H1 (cell line): ENCODE measurements at regions not wholly inside any gene's neighbourhood (a gene's known extent, or its start where the extent isn't known, plus 50 kb on each side); places are given as distances from the start of the nearest gene placed in this dataset.

Source experiments
- CTBP2 ChIP-seq: IDR thresholded peaks from 2 replicates; pipeline ENCODE4 v1.7.0; 2011; ENCODE audit warnings: borderline replicate concordance, mild to moderate bottlenecking, moderate library complexity, mixed read lengths, low read length; ENCODE audit not compliant: insufficient read depth, insufficient read length
- EZH2 ChIP-seq: fragments of 200-600 bp; sonication (generic); IDR thresholded peaks from 2 replicates; pipeline ENCODE4 v1.7.1; 2012; ENCODE audit warnings: low read depth, mild to moderate bottlenecking, moderate library complexity, low read length, inconsistent platforms; ENCODE audit not compliant: severe bottlenecking
- YY1 ChIP-seq: IDR thresholded peaks from 2 replicates; pipeline ENCODE4 v1.6.1; 2011; ENCODE audit warnings: low read depth, mild to moderate bottlenecking, low read length
- TF ChIP-seq, protein P1 (sequence below): IDR thresholded peaks from 2 replicates; pipeline ENCODE4 v1.6.1; 2011; ENCODE audit warnings: low read depth, mild to moderate bottlenecking, low read length; ENCODE audit not compliant: insufficient read depth

DNA sequence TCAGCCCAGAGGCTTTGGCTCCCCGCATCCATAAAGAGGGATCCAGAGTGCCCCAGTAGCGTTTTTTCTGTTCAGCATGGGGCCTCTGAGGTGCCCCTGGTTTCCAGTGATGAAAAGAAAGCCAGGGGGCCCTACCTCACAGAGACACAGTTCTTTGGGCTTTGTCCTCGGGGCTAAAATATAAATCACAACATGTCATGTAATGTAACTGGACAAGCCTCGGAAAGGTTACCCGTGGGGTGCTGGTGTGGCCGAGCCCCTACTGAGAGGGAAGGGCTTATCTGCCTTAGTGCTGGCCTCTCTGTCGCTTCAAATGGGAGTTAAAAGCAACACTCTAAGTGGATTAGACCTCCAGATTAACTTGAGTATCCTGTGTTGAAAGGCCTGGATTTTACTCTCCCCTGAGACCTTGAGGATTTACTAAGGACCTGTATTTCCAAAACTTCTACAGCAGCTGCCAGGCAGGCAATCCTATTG is 251.6 kb upstream of the APCDD1 start (continued):
- TF ChIP-seq YY1 (no peak), EZH2 (no peak), CTBP2 (no peak)
- TF ChIP-seq, protein P1, sequence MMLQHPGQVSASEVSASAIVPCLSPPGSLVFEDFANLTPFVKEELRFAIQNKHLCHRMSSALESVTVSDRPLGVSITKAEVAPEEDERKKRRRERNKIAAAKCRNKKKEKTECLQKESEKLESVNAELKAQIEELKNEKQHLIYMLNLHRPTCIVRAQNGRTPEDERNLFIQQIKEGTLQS, result no peak
